Gastrocnemius medialis (tissue), 4 donors: ENCODE measurements at regions not wholly inside any gene's neighbourhood (a gene's known extent, or its start where the extent isn't known, plus 50 kb on each side); places are given as distances from the start of the nearest gene placed in this dataset.

Experiments used
- POLR2A ChIP-seq, 2 donors: fragments of 450-650 bp; IDR thresholded peaks; one replicate each; pipeline ENCODE4 v1.6.1; 2017; ENCODE audit warnings: antibody characterized with exemption in 2 of 2, mild to moderate bottlenecking in 2 of 2, moderate library complexity in 2 of 2
- TF ChIP-seq, protein P1 (sequence below), 5 experiments: fragments of 450-650 bp in 3 of 5; fragments of 200-600 bp in 2 of 5; sonication (generic) in 2 of 5; IDR thresholded peaks in 4 of 5; conservative IDR thresholded peaks in 1 of 5; 1 replicate in 4 of 5; 2 replicates in 1 of 5; pipeline ENCODE4 v1.5.1; 2016 to 2019; ENCODE audit warnings: antibody characterized with exemption in 5 of 5, mild to moderate bottlenecking in 3 of 5, moderate library complexity in 3 of 5

GRCh38 chr20:10780901-10781300 is 107.1 kb upstream of the JAG1 start:
- TF ChIP-seq, protein P1, sequence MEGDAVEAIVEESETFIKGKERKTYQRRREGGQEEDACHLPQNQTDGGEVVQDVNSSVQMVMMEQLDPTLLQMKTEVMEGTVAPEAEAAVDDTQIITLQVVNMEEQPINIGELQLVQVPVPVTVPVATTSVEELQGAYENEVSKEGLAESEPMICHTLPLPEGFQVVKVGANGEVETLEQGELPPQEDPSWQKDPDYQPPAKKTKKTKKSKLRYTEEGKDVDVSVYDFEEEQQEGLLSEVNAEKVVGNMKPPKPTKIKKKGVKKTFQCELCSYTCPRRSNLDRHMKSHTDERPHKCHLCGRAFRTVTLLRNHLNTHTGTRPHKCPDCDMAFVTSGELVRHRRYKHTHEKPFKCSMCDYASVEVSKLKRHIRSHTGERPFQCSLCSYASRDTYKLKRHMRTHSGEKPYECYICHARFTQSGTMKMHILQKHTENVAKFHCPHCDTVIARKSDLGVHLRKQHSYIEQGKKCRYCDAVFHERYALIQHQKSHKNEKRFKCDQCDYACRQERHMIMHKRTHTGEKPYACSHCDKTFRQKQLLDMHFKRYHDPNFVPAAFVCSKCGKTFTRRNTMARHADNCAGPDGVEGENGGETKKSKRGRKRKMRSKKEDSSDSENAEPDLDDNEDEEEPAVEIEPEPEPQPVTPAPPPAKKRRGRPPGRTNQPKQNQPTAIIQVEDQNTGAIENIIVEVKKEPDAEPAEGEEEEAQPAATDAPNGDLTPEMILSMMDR (IDR thresholded peaks at IDR 0.05 in 4 of 5, conservative IDR thresholded peaks at IDR 0.05 in 1 of 5): no peak
- TF ChIP-seq POLR2A (IDR thresholded peaks at IDR 0.05): no peak
